ENCODE measurements at regions not wholly inside any gene's neighbourhood (a gene's known extent, or its start where the extent isn't known, plus 50 kb on each side); places are given as distances from the start of the nearest gene placed in this dataset.

- H3K36me3 ChIP-seq (ENCODE audit: insufficient read depth, low read length, poor library complexity, severe bottlenecking): no peaks in the 10 kb centered on the region
- H3K4me1 ChIP-seq (ENCODE audit: insufficient read depth, low read length, poor library complexity, severe bottlenecking): peaks cover 3% of the 10 kb centered on the region
- no peak overlapping the region for H3K27ac ChIP-seq (ENCODE audit: low read depth, low read length, poor library complexity, severe bottlenecking)
- POLR2A ChIA-PET (ENCODE audit: low non-redundant PET): no interaction called here
- no TSS peak for BruUV-seq (replicated peaks)
- CTCF ChIA-PET: no interaction called here
- no peak for DNase-seq (ENCODE audit: low spot score)
- H3K9me3 ChIP-seq (ENCODE audit: low read depth, low read length, poor library complexity, severe bottlenecking): no peaks in the 10 kb centered on the region
- intact Hi-C loops (cut with micrococcal nuclease; ENCODE audit: unreplicated experiment): no loop called here
- no peak overlapping the region for H3K4me3 ChIP-seq (ENCODE audit: low read depth, low read length, poor library complexity, severe bottlenecking)
- no peaks in the 10 kb centered on the region for H3K27me3 ChIP-seq (replicated peaks; ENCODE audit: insufficient read depth, low read depth, low read length, poor library complexity)
- TF ChIP-seq EZH2 (IDR thresholded peaks at IDR 0.05; ENCODE audit: borderline replicate concordance, low read depth, low read length, poor library complexity, severe bottlenecking) (no peak), CTCF (conservative IDR thresholded peaks at IDR 0.05; ENCODE audit: low read depth, low read length) (no peak)
Measured at GRCh38 chr13:90801621-90802020, 545.9 kb upstream of the MIR17HG start.

DNA sequence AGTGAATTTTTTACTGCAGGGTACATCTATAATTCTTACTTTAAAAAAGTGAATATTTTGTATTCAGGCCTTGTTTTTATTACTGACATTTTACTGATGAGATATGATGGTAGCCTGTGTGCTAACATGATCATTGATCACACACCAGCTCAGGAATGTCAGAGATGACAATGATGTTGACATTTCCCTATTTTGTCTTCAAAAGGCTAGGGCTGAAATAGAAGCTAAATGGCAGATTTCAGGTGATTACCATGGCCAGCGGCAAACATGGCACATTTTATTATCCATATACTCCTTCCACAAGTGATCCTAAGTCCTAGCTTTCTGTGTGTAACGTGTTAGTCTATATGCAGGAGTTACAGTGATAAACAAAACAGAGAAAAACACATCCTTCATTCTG lies 544.3 kb upstream of the MIR17HG start:
- ChIA-PET POLR2A (ENCODE audit: low non-redundant PET) (no interaction called here), CTCF (no interaction called here)
- Histone ChIP-seq H3K36me3 (ENCODE audit: insufficient read depth, low read length, poor library complexity, severe bottlenecking) (no peaks in the 10 kb centered on the region), H3K4me1 (ENCODE audit: insufficient read depth, low read length, poor library complexity, severe bottlenecking) (peaks cover 3% of the 10 kb centered on the region), H3K27me3 (replicated peaks; ENCODE audit: insufficient read depth, low read depth, low read length, poor library complexity) (no peaks in the 10 kb centered on the region), H3K4me3 (ENCODE audit: low read depth, low read length, poor library complexity, severe bottlenecking) (no peak overlapping the region), H3K27ac (ENCODE audit: low read depth, low read length, poor library complexity, severe bottlenecking) (no peak overlapping the region), H3K9me3 (ENCODE audit: low read depth, low read length, poor library complexity, severe bottlenecking) (no peaks in the 10 kb centered on the region)
- no peak for TF ChIP-seq EZH2 (IDR thresholded peaks at IDR 0.05; ENCODE audit: borderline replicate concordance, low read depth, low read length, poor library complexity, severe bottlenecking)
- no peak for TF ChIP-seq CTCF (conservative IDR thresholded peaks at IDR 0.05; ENCODE audit: low read depth, low read length)
- no peak for DNase-seq (ENCODE audit: low spot score)
- BruUV-seq (replicated peaks): no TSS peak
- intact Hi-C loops (cut with micrococcal nuclease; ENCODE audit: unreplicated experiment): no loop called here

- no peaks in the 10 kb centered on the region for H3K4me1 ChIP-seq (ENCODE audit: insufficient read depth, low read length, poor library complexity, severe bottlenecking)
- BruUV-seq (replicated peaks): no TSS peak
- DNase-seq (ENCODE audit: low spot score): no peak
- ChIA-PET POLR2A (ENCODE audit: low non-redundant PET) (no interaction called here), CTCF (no interaction called here)
- TF ChIP-seq EZH2 (IDR thresholded peaks at IDR 0.05; ENCODE audit: borderline replicate concordance, low read depth, low read length, poor library complexity, severe bottlenecking): no peak
- no peak for TF ChIP-seq CTCF (conservative IDR thresholded peaks at IDR 0.05; ENCODE audit: low read depth, low read length)
- no peak overlapping the region for H3K4me3 ChIP-seq (ENCODE audit: low read depth, low read length, poor library complexity, severe bottlenecking)
- H3K9me3 ChIP-seq (ENCODE audit: low read depth, low read length, poor library complexity, severe bottlenecking): no peaks in the 10 kb centered on the region
- no peak overlapping the region for H3K27ac ChIP-seq (ENCODE audit: low read depth, low read length, poor library complexity, severe bottlenecking)
- H3K36me3 ChIP-seq (ENCODE audit: insufficient read depth, low read length, poor library complexity, severe bottlenecking): no peaks in the 10 kb centered on the region
- no peaks in the 10 kb centered on the region for H3K27me3 ChIP-seq (replicated peaks; ENCODE audit: insufficient read depth, low read depth, low read length, poor library complexity)
- intact Hi-C loops (cut with micrococcal nuclease; ENCODE audit: unreplicated experiment): no loop called here
Measured at GRCh38 chr13:90806016-90806615, 541.4 kb upstream of the MIR17HG start.

Data from A673 (cell line).